SK-N-SH (cell line): ENCODE measurements at regions not wholly inside any gene's neighbourhood (a gene's known extent, or its start where the extent isn't known, plus 50 kb on each side); places are given as distances from the start of the nearest gene placed in this dataset.

Experiments used
- CTCF ChIA-PET: fragments of 300-600, 350-600 bp; formaldehyde crosslinking; extraction: SDS; loops from one replicate; lab custom pipeline; 2021; lab: Yijun Ruan, JAX
- POLR2A ChIA-PET: fragments of 350-600 bp; sonication (Branson Sonifier 250); formaldehyde crosslinking; extraction: SDS; loops from one replicate; lab custom pipeline; 2020; ENCODE audit warnings: antibody characterized with exemption, inconsistent platforms; lab: Yijun Ruan, JAX
- DNase-seq: peaks from one replicate; pipeline ENCODE4 v3.0.0; 2012
- H2AFZ ChIP-seq: fragments of 200-600 bp; sonication (generic); 2 replicates; pipeline ENCODE4 v1.8.1; 2016; ENCODE audit warnings: antibody characterized with exemption, mild to moderate bottlenecking, low read depth
- H3F3A ChIP-seq: fragments of 200-600 bp; sonication (generic); replicated peaks from 2 replicates; pipeline ENCODE3; 2016; ENCODE audit warnings: antibody characterized with exemption, mild to moderate bottlenecking; ENCODE audit not compliant: insufficient read depth
- H3K27ac ChIP-seq, 2 experiments: fragments of 200-500 bp in 1 of 2; fragments of 200-600 bp in 1 of 2; sonication (Bioruptor generic) in 1 of 2; sonication (generic), shearing (Covaris generic) in 1 of 2; 2 replicates each; pipeline versions ENCODE4 v1.5.1 to v1.6.1; 2014 to 2016; ENCODE audit warnings: low read depth in 2 of 2, inconsistent platforms in 1 of 2, low read length in 1 of 2, mild to moderate bottlenecking in 1 of 2, mixed read lengths in 1 of 2
- H3K27me3 ChIP-seq: fragments of 200-600 bp; sonication (generic), shearing (Covaris generic); 2 replicates; pipeline ENCODE4 v1.6.1; 2016; ENCODE audit warnings: mixed run types; ENCODE audit not compliant: insufficient read depth
- H3K36me3 ChIP-seq, 2 experiments: fragments of 200-500 bp in 1 of 2; fragments of 200-600 bp in 1 of 2; sonication (Bioruptor generic) in 1 of 2; sonication (generic) in 1 of 2; replicated peaks in 1 of 2; 2 replicates each; pipeline versions ENCODE3 to v1.5.1; 2014 to 2016; ENCODE audit warnings: low read length in 1 of 2, mild to moderate bottlenecking in 1 of 2; ENCODE audit not compliant: insufficient read depth in 2 of 2, control insufficient read depth in 1 of 2
- H3K4me1 ChIP-seq, 2 experiments: fragments of 200-500 bp in 1 of 2; fragments of 200-600 bp in 1 of 2; sonication (Bioruptor generic) in 1 of 2; sonication (generic), shearing (Covaris generic) in 1 of 2; 2 replicates each; pipeline versions ENCODE4 v1.5.1 to v1.6.1; 2014 to 2016; ENCODE audit warnings: low read depth in 1 of 2, low read length in 1 of 2, mixed run types in 1 of 2; ENCODE audit not compliant: insufficient read depth in 2 of 2, control insufficient read depth in 1 of 2
- H3K4me2 ChIP-seq: fragments of 200-600 bp; sonication (generic), shearing (Covaris generic); 2 replicates; pipeline ENCODE4 v1.6.1; 2017; ENCODE audit warnings: mixed run types
- H3K4me3 ChIP-seq, 2 experiments: fragments of 200-500 bp in 1 of 2; fragments of 200-600 bp in 1 of 2; sonication (Bioruptor generic) in 1 of 2; sonication (generic), shearing (Covaris generic) in 1 of 2; 2 replicates each; pipeline versions ENCODE4 v1.5.1 to v1.8.1; 2014 to 2016; ENCODE audit warnings: low read depth in 2 of 2, inconsistent platforms in 1 of 2, low read length in 1 of 2, mild to moderate bottlenecking in 1 of 2, mixed read lengths in 1 of 2, moderate library complexity in 1 of 2
- H3K79me2 ChIP-seq: fragments of 200-600 bp; sonication (generic); 2 replicates; pipeline ENCODE4 v1.8.1; 2017; ENCODE audit warnings: mild to moderate bottlenecking; ENCODE audit not compliant: insufficient read depth
- H3K9ac ChIP-seq: fragments of 200-600 bp; sonication (generic); 2 replicates; pipeline ENCODE4 v1.6.1; 2017; ENCODE audit warnings: mixed run types
- H3K9me2 ChIP-seq: fragments of 200-600 bp; sonication (generic); 2 replicates; pipeline ENCODE4 v1.6.1; 2017; ENCODE audit warnings: mixed run types
- H3K9me3 ChIP-seq: fragments of 200-600 bp; sonication (generic); 2 replicates; pipeline ENCODE4 v1.6.1; 2017; ENCODE audit warnings: mixed run types, mild to moderate bottlenecking, moderate library complexity
- H4K20me1 ChIP-seq: fragments of 200-600 bp; sonication (generic); 2 replicates; pipeline ENCODE4 v1.6.1; 2017; ENCODE audit warnings: mild to moderate bottlenecking, mixed run types; ENCODE audit not compliant: insufficient read depth
- EP300 ChIP-seq, 2 experiments: IDR thresholded peaks; 2 replicates each; pipeline versions ENCODE4 v1.4.0 to v1.6.1; 2012; ENCODE audit warnings: borderline replicate concordance in 1 of 2, low read depth in 1 of 2, low read length in 1 of 2
- EZH2phosphoT487 ChIP-seq: fragments of 200-600 bp; sonication (generic); IDR thresholded peaks from 2 replicates; pipeline ENCODE4 v1.6.1; 2017; ENCODE audit warnings: low read depth, mixed run types, mild to moderate bottlenecking, antibody characterized with exemption, moderate library complexity, borderline replicate concordance
- FOXJ3 ChIP-seq: sonication (generic); formaldehyde crosslinking; IDR thresholded peaks from 2 replicates; pipeline ENCODE4 v1.5.1; 2020; ENCODE audit warnings: mild to moderate bottlenecking, missing genetic modification reagents
- GABPA ChIP-seq: IDR thresholded peaks from 2 replicates; pipeline ENCODE4 v1.4.0; 2012; ENCODE audit warnings: low read depth, mild to moderate bottlenecking
- GATA2 ChIP-seq: sonication (generic); formaldehyde crosslinking; IDR thresholded peaks from 2 replicates; pipeline ENCODE4 v1.5.0; 2020; ENCODE audit warnings: mild to moderate bottlenecking, missing genetic modification reagents
- NRF1 ChIP-seq: IDR thresholded peaks from 2 replicates; pipeline ENCODE4 v1.6.1; 2012; ENCODE audit warnings: low read depth, mild to moderate bottlenecking, low read length
- RAD21 ChIP-seq: IDR thresholded peaks from 2 replicates; pipeline ENCODE4 v1.6.1; 2012; ENCODE audit warnings: mild to moderate bottlenecking, low read length
- RCOR1 ChIP-seq: fragments of 150-350 bp; IDR thresholded peaks from 2 replicates; pipeline ENCODE4 v1.6.1; 2017; ENCODE audit warnings: antibody characterized with exemption, low read length
- TCF12 ChIP-seq: IDR thresholded peaks from 2 replicates; pipeline ENCODE4 v1.4.0; 2012
- WGBS: methylation state at CpG from one replicate; pipeline ENCODE4 v1.1.6; 2017; ENCODE audit warnings: low lambda C conversion rate; 5-methylcytosine and 5-hydroxymethylcytosine counted together
- TF ChIP-seq, protein P1 (sequence below): IDR thresholded peaks from 2 replicates; pipeline ENCODE4; 2012
- TF ChIP-seq, protein P2 (sequence below): IDR thresholded peaks from 2 replicates; pipeline ENCODE4 v1.4.0; 2012; ENCODE audit warnings: low read depth, borderline replicate concordance
- TF ChIP-seq, protein P3 (sequence below): fragments of 150-350 bp; IDR thresholded peaks from 2 replicates; pipeline ENCODE4 v1.6.1; 2017; ENCODE audit warnings: antibody characterized with exemption, low read length, low read depth, borderline replicate concordance

DNA sequence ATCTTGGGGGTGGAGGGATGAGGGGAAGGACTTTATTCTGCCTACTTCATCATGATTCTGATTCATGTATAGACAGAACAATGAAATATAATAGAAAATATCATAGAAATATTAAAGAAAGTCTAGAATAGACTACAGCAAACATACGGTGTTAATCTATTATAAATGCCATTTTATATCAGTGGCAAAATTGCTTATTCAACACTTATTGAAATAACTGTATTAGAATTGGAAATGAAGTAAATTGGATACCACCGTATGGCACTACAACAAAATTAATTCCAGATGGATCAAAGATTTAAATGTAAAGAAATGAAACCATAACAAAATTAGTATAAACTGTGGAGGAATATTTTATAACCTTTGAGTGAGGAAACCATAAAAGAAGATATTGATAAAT lies 213.3 kb upstream of the CTAGE1 start:
- Histone ChIP-seq H3K27ac (no peak overlapping the region), H3K9ac (no peak overlapping the region), H3K27me3 (peaks cover 9% of the 10 kb centered on the region; the same call in 1 of the 2 replicates), H2AFZ (no peak overlapping the region), H3K4me1 (no peaks in the 10 kb centered on the region), H3K4me3 (no peak overlapping the region), H3K79me2 (no peaks in the 10 kb centered on the region), H3F3A (no peaks in the 10 kb centered on the region), H3K4me2 (no peak overlapping the region), H3K9me2 (no peaks in the 10 kb centered on the region), H4K20me1 (no peaks in the 10 kb centered on the region), H3K9me3 (no peaks in the 10 kb centered on the region), H3K36me3 (no peaks in the 10 kb centered on the region)
- DNase-seq, result no peak
- ChIA-PET POLR2A (no interaction called here), CTCF (no interaction called here)
- WGBS, result 14% methylated on average over 2 of the region's 2 CpGs
- TF ChIP-seq RCOR1, result no peak
- TF ChIP-seq, protein P1, sequence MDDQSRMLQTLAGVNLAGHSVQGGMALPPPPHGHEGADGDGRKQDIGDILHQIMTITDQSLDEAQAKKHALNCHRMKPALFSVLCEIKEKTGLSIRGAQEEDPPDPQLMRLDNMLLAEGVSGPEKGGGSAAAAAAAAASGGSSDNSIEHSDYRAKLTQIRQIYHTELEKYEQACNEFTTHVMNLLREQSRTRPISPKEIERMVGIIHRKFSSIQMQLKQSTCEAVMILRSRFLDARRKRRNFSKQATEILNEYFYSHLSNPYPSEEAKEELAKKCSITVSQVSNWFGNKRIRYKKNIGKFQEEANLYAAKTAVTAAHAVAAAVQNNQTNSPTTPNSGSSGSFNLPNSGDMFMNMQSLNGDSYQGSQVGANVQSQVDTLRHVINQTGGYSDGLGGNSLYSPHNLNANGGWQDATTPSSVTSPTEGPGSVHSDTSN, result no peak
- TF ChIP-seq GATA2 (CRISPR knock-in tag), result no peak
- TF ChIP-seq RAD21, result no peak
- TF ChIP-seq, protein P2, sequence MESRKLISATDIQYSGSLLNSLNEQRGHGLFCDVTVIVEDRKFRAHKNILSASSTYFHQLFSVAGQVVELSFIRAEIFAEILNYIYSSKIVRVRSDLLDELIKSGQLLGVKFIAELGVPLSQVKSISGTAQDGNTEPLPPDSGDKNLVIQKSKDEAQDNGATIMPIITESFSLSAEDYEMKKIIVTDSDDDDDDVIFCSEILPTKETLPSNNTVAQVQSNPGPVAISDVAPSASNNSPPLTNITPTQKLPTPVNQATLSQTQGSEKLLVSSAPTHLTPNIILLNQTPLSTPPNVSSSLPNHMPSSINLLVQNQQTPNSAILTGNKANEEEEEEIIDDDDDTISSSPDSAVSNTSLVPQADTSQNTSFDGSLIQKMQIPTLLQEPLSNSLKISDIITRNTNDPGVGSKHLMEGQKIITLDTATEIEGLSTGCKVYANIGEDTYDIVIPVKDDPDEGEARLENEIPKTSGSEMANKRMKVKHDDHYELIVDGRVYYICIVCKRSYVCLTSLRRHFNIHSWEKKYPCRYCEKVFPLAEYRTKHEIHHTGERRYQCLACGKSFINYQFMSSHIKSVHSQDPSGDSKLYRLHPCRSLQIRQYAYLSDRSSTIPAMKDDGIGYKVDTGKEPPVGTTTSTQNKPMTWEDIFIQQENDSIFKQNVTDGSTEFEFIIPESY, result no peak
- TF ChIP-seq NRF1, result no peak
- no peak for TF ChIP-seq FOXJ3
- TF ChIP-seq EZH2phosphoT487, result no peak
- TF ChIP-seq, protein P3, sequence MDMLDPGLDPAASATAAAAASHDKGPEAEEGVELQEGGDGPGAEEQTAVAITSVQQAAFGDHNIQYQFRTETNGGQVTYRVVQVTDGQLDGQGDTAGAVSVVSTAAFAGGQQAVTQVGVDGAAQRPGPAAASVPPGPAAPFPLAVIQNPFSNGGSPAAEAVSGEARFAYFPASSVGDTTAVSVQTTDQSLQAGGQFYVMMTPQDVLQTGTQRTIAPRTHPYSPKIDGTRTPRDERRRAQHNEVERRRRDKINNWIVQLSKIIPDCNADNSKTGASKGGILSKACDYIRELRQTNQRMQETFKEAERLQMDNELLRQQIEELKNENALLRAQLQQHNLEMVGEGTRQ, result no peak
- TF ChIP-seq TCF12, result no peak

DNA sequence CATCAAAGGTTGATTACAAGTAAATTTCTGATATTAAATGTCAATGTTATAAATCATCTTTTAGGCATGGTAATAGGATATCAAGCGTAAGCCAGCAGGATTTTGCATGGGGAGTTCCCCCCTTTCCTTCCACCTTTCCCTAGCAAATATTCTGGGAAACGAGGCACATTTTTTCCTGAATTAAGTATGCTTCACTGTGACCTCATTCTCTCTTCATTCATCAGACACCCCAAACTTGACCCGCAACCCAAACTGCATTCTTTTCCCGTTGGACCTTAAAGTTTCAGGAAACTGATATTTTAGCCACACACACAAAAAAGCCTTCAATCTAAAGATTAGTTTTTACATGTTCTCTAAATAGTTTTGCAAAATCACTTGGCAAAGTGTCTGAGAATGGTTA lies 214.5 kb upstream of the CTAGE1 start:
- POLR2A ChIA-PET, result no interaction called here
- H2AFZ ChIP-seq, result no peak overlapping the region
- no peak overlapping the region for H3K4me2 ChIP-seq
- 34% methylated on average over 4 of the region's 4 CpGs for WGBS
- H4K20me1 ChIP-seq, result no peaks in the 10 kb centered on the region
- no peak overlapping the region for H3K4me3 ChIP-seq
- no peaks in the 10 kb centered on the region for H3K36me3 ChIP-seq
- no peaks in the 10 kb centered on the region for H3F3A ChIP-seq
- H3K27me3 ChIP-seq, result no peaks in the 10 kb centered on the region
- no peaks in the 10 kb centered on the region for H3K79me2 ChIP-seq
- no peaks in the 10 kb centered on the region; the same call in 1 of the 2 replicates for H3K9me3 ChIP-seq
- DNase-seq, result no peak
- H3K9ac ChIP-seq, result no peak overlapping the region
- no peaks in the 10 kb centered on the region for H3K4me1 ChIP-seq
- H3K9me2 ChIP-seq, result no peaks in the 10 kb centered on the region
- CTCF ChIA-PET, result no interaction called here
- H3K27ac ChIP-seq, result no peak overlapping the region
- no peak for TF ChIP-seq RCOR1
- no peak for TF ChIP-seq GATA2 (CRISPR knock-in tag)
- no peak for TF ChIP-seq GABPA
- TF ChIP-seq EP300 (IDR thresholded peaks at IDR 0.05; ENCODE audit: borderline replicate concordance in 1 of 2, low read depth in 1 of 2, low read length in 1 of 2), result no peak
- TF ChIP-seq FOXJ3, result no peak
- no peak for TF ChIP-seq RAD21
